SU-DHL-6 (cell line): ENCODE measurements at regions not wholly inside any gene's neighbourhood (a gene's known extent, or its start where the extent isn't known, plus 50 kb on each side); places are given as distances from the start of the nearest gene placed in this dataset.

Source experiments
- H2AFZ ChIP-seq: fragments of 200-600 bp; sonication (generic); 2 replicates; pipeline ENCODE4 v1.6.1; 2014; ENCODE audit warnings: low read depth, mild to moderate bottlenecking, moderate library complexity, mixed read lengths, antibody characterized with exemption, low read length; ENCODE audit not compliant: severe bottlenecking
- H3F3A ChIP-seq: fragments of 200-600 bp; shearing (Covaris generic); 2 replicates; pipeline ENCODE4 v1.6.0; 2016; ENCODE audit warnings: antibody characterized with exemption, mild to moderate bottlenecking; ENCODE audit not compliant: insufficient read depth
- H3K27ac ChIP-seq: fragments of 200-600 bp; sonication (generic); 2 replicates; pipeline ENCODE4 v1.5.1; 2016; ENCODE audit warnings: low read depth, mild to moderate bottlenecking, low read length, moderate library complexity, mixed read lengths
- H3K27me3 ChIP-seq: fragments of 200-600 bp; sonication (generic), shearing (Covaris generic); 2 replicates; pipeline ENCODE4 v1.6.0; 2014; ENCODE audit warnings: mild to moderate bottlenecking, low read length
- H3K36me3 ChIP-seq: fragments of 200-600 bp; sonication (generic); 2 replicates; pipeline ENCODE4 v1.6.1; 2014; ENCODE audit warnings: mild to moderate bottlenecking, low read length, mixed read lengths
- H3K4me2 ChIP-seq: fragments of 300-600, 200-600 bp; shearing (Covaris generic), sonication (generic); 2 replicates; pipeline ENCODE4 v1.6.0; 2014; ENCODE audit warnings: low read length, low read depth, mild to moderate bottlenecking; ENCODE audit not compliant: poor library complexity, severe bottlenecking
- H3K4me3 ChIP-seq: fragments of 200-600 bp; sonication (generic); 2 replicates; pipeline ENCODE4 v1.5.1; 2014; ENCODE audit warnings: antibody characterized with exemption, low read length, mild to moderate bottlenecking, mixed read lengths; ENCODE audit not compliant: insufficient read depth, poor library complexity, severe bottlenecking
- H3K79me2 ChIP-seq: fragments of 200-600 bp; sonication (generic); 2 replicates; pipeline ENCODE4 v1.6.1; 2014; ENCODE audit warnings: mild to moderate bottlenecking, low read length, moderate library complexity; ENCODE audit not compliant: insufficient read depth
- H3K9ac ChIP-seq: fragments of 200-600 bp; sonication (generic); 2 replicates; pipeline ENCODE4 v1.7.0; 2014; ENCODE audit warnings: mild to moderate bottlenecking, low read length
- H3K9me2 ChIP-seq: fragments of 200-600 bp; sonication (generic); replicated peaks from 2 replicates; pipeline ENCODE4 v1.6.1; 2014; ENCODE audit warnings: low read length; ENCODE audit not compliant: insufficient read depth
- H3K9me3 ChIP-seq: fragments of 200-600 bp; sonication (generic); 2 replicates; pipeline ENCODE4 v1.6.1; 2014; ENCODE audit warnings: low read length, mixed read lengths; ENCODE audit not compliant: insufficient read depth
- H4K20me1 ChIP-seq: fragments of 200-600 bp; sonication (generic); 2 replicates; pipeline ENCODE4 v1.6.1; 2014; ENCODE audit warnings: low read depth, mild to moderate bottlenecking, antibody characterized with exemption, low read length, moderate library complexity, mixed read lengths
- EZH2phosphoT487 ChIP-seq: fragments of 200-600 bp; sonication (generic), shearing (Covaris generic); conservative IDR thresholded peaks from 2 replicates; pipeline ENCODE4 v1.6.1; 2018; ENCODE audit warnings: mild to moderate bottlenecking, antibody characterized with exemption, low read length, moderate library complexity, mixed read lengths
- TF ChIP-seq, protein P1 (sequence below): fragments of 200-600 bp; sonication (generic); IDR thresholded peaks from one replicate; pipeline ENCODE4 v1.5.1; 2017; ENCODE audit warnings: antibody characterized with exemption, mild to moderate bottlenecking, low read length, moderate library complexity; ENCODE audit not compliant: insufficient read depth, poor library complexity, severe bottlenecking

- H3K27me3 ChIP-seq, result no peaks in the 10 kb centered on the region
- H3K4me3 ChIP-seq, result no peak overlapping the region
- no peak overlapping the region for H3K27ac ChIP-seq
- H3K4me2 ChIP-seq, result no peak overlapping the region
- no peak for TF ChIP-seq EZH2phosphoT487
- TF ChIP-seq, protein P1, sequence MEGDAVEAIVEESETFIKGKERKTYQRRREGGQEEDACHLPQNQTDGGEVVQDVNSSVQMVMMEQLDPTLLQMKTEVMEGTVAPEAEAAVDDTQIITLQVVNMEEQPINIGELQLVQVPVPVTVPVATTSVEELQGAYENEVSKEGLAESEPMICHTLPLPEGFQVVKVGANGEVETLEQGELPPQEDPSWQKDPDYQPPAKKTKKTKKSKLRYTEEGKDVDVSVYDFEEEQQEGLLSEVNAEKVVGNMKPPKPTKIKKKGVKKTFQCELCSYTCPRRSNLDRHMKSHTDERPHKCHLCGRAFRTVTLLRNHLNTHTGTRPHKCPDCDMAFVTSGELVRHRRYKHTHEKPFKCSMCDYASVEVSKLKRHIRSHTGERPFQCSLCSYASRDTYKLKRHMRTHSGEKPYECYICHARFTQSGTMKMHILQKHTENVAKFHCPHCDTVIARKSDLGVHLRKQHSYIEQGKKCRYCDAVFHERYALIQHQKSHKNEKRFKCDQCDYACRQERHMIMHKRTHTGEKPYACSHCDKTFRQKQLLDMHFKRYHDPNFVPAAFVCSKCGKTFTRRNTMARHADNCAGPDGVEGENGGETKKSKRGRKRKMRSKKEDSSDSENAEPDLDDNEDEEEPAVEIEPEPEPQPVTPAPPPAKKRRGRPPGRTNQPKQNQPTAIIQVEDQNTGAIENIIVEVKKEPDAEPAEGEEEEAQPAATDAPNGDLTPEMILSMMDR, result no peak
- H3K36me3 ChIP-seq, result no peaks in the 10 kb centered on the region
- no peaks in the 10 kb centered on the region for H3K79me2 ChIP-seq
- no peaks in the 10 kb centered on the region for H3F3A ChIP-seq
- H2AFZ ChIP-seq, result no peak overlapping the region
- no peaks in the 10 kb centered on the region for H3K9me2 ChIP-seq
- H3K9ac ChIP-seq, result no peak overlapping the region
- H4K20me1 ChIP-seq, result no peaks in the 10 kb centered on the region
- H3K9me3 ChIP-seq, result no peaks in the 10 kb centered on the region
Observed at GRCh38 chr6:82711105-82711827, 347.6 kb downstream of the TPBG start.

- no peak overlapping the region for H3K4me3 ChIP-seq
- no peaks in the 10 kb centered on the region for H3K9me3 ChIP-seq
- no peak for TF ChIP-seq EZH2phosphoT487
- TF ChIP-seq, protein P1, result no peak
- H3K27ac ChIP-seq, result no peak overlapping the region
- no peaks in the 10 kb centered on the region for H3F3A ChIP-seq
- H3K4me2 ChIP-seq, result no peak overlapping the region
- H3K27me3 ChIP-seq, result no peaks in the 10 kb centered on the region
- H3K9me2 ChIP-seq, result no peaks in the 10 kb centered on the region
- H3K36me3 ChIP-seq, result no peaks in the 10 kb centered on the region
- H3K9ac ChIP-seq, result no peak overlapping the region
- no peaks in the 10 kb centered on the region for H4K20me1 ChIP-seq
- H2AFZ ChIP-seq, result no peak overlapping the region
- H3K79me2 ChIP-seq, result no peaks in the 10 kb centered on the region
Observed at GRCh38 chr6:82711971-82712370, 348.4 kb downstream of the TPBG start.

DNA sequence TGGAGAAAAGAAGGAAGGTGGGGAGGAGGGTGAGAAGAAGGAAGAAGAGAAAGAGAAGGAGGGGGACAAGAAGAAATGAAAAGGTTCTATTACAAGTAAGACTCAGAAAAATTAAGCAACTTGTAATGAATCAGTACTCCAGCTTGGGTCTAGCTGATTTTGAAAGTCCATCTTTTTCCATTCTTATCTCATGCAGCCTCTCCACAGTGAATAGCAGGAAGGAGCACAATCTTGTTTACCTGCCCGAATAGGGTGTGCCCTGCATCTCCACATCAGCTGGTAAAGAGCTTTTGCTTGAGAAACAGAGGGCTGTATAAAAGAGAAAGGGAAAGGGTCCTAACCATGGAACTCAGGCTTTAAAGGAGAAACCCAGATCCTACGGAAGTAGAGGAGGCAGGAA, 348.8 kb downstream of the TPBG start:
- Histone ChIP-seq H3K79me2 (no peaks in the 10 kb centered on the region), H3K36me3 (no peaks in the 10 kb centered on the region), H4K20me1 (no peaks in the 10 kb centered on the region), H2AFZ (no peak overlapping the region), H3K4me3 (no peak overlapping the region), H3K4me2 (no peak overlapping the region), H3K27me3 (no peaks in the 10 kb centered on the region), H3K9me2 (no peaks in the 10 kb centered on the region), H3K27ac (no peak overlapping the region), H3F3A (no peaks in the 10 kb centered on the region), H3K9me3 (no peaks in the 10 kb centered on the region), H3K9ac (no peak overlapping the region)
- TF ChIP-seq, protein P1, result no peak
- no peak for TF ChIP-seq EZH2phosphoT487
